NK-92 treated with Interleukin-12 subunit alpha and Interleukin-12 subunit beta, amount 100 ng/mL, for 24 hours (cell line): ENCODE measurements at regions not wholly inside any gene's neighbourhood (a gene's known extent, or its start where the extent isn't known, plus 50 kb on each side); places are given as distances from the start of the nearest gene placed in this dataset.

Experiments
- DNase-seq: peaks from one replicate; lab custom pipeline; 2025; lab: John Stamatoyannopoulos, UW

- no peak for DNase-seq
Observed at GRCh38 chr21:16013570-16013969, 283.8 kb downstream of the USP25 start.

- DNase-seq = no peak
Observed at GRCh38 chr21:16020878-16021277, 291.1 kb downstream of the USP25 start.

GRCh38 chr21:16022116-16022515 lies 292.3 kb downstream of the USP25 start:
- no peak for DNase-seq

GRCh38 chr21:16022921-16023320 lies 293.1 kb downstream of the USP25 start:
- no peak for DNase-seq

- no peak for DNase-seq
Observed at GRCh38 chr21:16028142-16028541, 298.4 kb downstream of the USP25 start.

GRCh38 chr21:16028941-16029464 lies 299.2 kb downstream of the USP25 start:
- DNase-seq = no peak

GRCh38 chr21:16033193-16033592 lies 303.4 kb downstream of the USP25 start:
- DNase-seq = no peak

- no peak for DNase-seq
Observed at GRCh38 chr21:16034446-16035190, 304.8 kb downstream of the USP25 start.

GRCh38 chr21:16037421-16037955 lies 307.7 kb downstream of the USP25 start:
- DNase-seq = no peak

GRCh38 chr21:16040601-16041000 lies 310.8 kb downstream of the USP25 start:
- DNase-seq = no peak

- no peak for DNase-seq
Observed at GRCh38 chr21:16044676-16045075, 314.9 kb downstream of the USP25 start.

GRCh38 chr21:16046656-16047330 lies 317.0 kb downstream of the USP25 start:
- no peak for DNase-seq

GRCh38 chr21:16047904-16048303 lies 318.1 kb downstream of the USP25 start:
- no peak for DNase-seq

- DNase-seq = no peak
Observed at GRCh38 chr21:16055014-16055413, 325.2 kb downstream of the USP25 start.

- no peak for DNase-seq
Observed at GRCh38 chr21:16058896-16059295, 329.1 kb downstream of the USP25 start.

- no peak for DNase-seq
Observed at GRCh38 chr21:16059981-16060380, 330.2 kb downstream of the USP25 start.

- no peak for DNase-seq
Observed at GRCh38 chr21:16061194-16061593, 331.4 kb downstream of the USP25 start.

GRCh38 chr21:16069178-16070112 lies 339.7 kb downstream of the USP25 start:
- DNase-seq = no peak

GRCh38 chr21:16070207-16070651 lies 340.4 kb downstream of the USP25 start:
- no peak for DNase-seq

- no peak for DNase-seq
Observed at GRCh38 chr21:16071092-16071491, 341.3 kb downstream of the USP25 start.

GRCh38 chr21:16071761-16072160 lies 342.0 kb downstream of the USP25 start:
- no peak for DNase-seq

GRCh38 chr21:16072221-16072620 lies 342.4 kb downstream of the USP25 start:
- DNase-seq = no peak
